DMS53 treated with DMSO at 0.1 percent for 48 hours (cell line): ENCODE measurements at regions not wholly inside any gene's neighbourhood (a gene's known extent, or its start where the extent isn't known, plus 50 kb on each side); places are given as distances from the start of the nearest gene placed in this dataset.

Experiments
- DNase-seq: peaks from one replicate; lab custom pipeline; 2025; ENCODE audit not compliant: unreplicated experiment; lab: John Stamatoyannopoulos, UW

DNA sequence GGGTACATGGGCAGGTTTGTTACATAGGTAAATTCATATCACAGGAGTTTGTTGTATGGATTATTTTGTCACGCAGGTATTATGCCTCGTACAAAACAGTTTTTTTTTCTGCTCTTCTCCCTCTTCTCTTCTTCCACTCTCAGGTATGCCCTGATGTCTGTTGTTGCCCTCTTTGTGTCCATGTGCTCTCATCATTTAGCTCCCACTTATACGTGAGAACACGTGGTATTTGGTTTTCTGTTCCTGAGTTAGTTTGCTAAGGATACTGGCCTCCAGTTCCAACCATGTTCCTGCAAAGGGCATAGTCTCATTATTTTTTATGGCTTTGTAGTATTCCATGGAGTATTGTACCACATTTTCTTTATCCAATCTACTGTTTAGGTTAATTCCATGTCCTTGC lies 65.7 kb downstream of the UNC5CL start:
- DNase-seq, result peak; percentile 47

DNA sequence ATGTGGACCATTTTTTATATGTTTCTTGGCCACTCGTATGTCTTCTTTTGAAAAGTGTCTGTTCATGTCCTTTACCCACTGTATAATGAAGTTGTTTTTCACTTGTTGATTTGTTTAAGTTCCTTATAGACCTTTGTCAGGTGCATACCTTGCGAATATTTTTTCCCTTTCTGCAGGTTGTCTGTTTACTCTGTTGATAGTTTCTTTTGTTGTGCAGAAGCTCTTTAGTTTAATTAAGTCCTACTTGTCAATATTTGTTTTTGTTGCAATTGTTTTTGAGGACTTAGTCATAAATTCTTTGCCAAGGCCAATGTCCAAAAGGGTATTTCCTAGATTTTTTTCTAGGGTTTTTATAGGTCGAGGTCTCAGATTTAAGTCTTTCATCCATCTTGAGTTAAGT lies 66.2 kb downstream of the UNC5CL start:
- peak; percentile 47 for DNase-seq

DNA sequence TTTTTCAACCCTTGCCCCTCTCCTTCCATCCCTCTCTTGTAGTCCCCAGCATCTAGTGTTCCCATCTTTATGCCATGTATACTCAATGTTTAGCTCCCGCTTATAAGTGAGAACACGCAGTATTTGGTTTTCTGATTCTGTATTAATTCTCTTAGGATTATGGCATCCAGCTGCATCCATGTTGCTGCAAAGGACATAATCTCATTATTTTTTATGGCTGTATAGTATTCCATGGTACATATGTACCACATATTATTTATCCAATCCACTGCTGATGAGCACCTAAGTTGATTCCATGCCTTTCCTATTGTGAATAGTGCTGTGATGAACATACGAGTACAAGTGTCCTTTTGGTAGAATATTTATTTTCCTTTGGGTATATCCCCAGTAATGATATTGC lies 66.8 kb downstream of the UNC5CL start:
- DNase-seq, result no peak

DNA sequence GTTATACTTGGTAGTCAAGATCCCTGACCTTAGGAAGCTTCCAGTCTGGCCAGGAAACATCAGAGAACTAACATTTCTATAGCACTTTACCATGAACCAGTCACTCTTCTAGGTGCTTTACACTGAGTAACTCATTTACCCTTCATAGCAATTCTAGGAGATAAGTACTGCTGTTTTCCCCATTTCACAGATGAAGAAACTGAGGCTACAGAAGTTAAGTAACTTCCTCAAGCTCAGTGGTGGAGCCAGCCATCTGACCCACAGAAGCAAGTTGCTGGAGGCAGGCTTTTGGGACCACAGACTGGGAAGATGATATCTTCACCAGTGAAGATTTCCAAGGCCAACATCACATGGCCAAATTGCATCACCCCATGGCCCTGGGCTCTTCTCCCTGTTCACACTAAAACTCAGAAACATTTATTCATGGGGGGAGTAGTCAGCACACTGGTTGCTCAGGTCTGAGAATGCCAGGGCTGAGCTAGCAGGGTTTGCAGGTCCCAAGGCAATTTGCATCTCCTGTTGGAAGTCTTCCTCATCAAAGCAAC lies 70.3 kb downstream of the UNC5CL start:
- DNase-seq, result no peak

DNA sequence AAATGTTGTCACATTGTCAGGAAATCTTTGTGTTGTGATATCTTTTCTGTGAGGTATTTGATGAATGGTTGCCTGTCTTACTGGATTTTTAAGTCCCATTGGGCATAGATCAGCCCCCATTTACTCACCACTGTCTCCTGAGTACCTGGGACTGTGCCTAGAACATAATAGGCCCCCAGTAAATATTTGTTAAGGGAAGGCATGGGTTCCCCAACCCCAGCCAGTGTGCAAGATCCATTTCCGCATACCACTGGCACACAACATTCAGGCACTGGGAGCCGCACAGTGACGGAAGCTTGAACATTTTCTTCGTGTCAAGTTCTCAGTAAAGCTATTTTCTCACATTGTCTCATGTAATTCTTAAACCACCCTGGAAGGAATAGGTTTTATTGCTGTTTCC lies 72.2 kb downstream of the UNC5CL start:
- DNase-seq, result no peak

DNA sequence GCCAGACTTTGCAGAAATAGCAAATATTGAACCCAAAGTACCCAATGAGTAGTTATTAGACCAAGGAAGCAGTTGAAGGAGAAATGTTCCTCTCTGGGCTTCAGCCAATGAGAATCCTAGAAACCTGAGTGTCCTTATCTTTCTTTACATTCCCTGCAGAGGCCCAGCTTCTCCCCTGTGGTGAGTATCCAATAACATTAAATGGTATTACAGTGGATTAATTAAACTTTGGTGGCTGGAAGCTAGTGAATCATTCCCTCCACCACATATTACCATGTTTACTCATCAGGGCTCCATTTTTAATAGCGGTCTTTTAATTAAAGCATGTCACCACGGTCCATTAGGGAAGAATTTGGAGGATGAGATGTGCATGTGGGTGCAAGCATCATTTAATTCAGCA lies 74.0 kb downstream of the UNC5CL start:
- DNase-seq, result no peak

DNA sequence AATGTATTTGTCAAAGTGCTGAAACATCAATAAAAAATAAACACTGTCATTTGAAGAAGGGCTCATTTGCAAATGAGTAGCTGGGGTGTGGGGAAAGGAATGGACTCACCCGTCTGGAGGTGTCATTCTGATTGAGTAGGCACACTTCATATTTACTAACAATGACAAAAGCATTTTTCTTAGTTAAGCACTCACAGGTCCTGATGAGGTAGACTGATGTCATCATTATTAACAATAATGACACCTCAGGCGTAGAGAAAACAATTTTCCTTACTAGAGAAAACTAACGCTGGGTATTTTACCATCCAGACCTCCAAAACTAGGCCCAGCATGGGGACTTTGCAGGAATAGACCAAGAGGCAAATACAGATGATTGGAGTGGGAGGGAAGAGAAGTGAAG lies 76.0 kb downstream of the UNC5CL start:
- no peak for DNase-seq

DNA sequence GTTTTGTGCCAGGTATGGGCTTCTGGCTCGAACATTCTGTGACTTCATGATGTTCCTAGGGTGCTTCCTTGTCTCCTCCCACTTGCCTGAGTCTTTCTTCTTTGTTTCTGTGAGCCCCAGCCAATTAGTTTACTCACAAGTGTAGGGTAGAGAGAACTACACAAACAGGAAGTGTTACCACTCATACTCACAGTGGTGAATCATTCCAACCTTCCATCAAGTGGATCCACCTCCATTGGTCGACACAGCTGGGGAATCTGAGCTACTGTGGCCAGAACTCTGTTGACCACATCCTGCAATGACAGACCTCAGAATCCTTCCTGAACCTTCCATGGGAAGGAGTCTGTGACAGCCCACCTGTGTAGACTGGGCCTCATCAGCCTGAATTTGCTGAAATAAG lies 76.8 kb downstream of the UNC5CL start:
- DNase-seq, result peak; percentile 90

DNA sequence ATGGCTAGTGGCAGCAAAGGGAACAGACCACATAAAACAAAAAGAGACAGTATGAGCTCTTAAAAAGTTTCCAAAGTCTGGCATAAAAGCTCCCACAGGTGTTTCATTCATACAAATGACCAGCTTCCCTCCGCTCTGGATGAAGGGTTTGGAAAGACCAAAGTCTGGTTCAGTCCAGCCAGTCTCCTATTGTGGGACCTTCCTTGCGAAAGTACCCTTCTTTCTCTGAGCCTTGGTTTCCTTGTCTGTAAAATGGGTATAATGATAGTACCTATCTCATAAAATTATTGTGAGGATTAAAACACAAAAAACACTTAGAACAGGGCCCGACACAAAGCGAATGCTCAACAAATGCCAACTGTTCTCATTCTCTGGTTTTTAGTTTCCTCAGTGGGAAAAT lies 77.2 kb downstream of the UNC5CL start:
- DNase-seq, result no peak

DNA sequence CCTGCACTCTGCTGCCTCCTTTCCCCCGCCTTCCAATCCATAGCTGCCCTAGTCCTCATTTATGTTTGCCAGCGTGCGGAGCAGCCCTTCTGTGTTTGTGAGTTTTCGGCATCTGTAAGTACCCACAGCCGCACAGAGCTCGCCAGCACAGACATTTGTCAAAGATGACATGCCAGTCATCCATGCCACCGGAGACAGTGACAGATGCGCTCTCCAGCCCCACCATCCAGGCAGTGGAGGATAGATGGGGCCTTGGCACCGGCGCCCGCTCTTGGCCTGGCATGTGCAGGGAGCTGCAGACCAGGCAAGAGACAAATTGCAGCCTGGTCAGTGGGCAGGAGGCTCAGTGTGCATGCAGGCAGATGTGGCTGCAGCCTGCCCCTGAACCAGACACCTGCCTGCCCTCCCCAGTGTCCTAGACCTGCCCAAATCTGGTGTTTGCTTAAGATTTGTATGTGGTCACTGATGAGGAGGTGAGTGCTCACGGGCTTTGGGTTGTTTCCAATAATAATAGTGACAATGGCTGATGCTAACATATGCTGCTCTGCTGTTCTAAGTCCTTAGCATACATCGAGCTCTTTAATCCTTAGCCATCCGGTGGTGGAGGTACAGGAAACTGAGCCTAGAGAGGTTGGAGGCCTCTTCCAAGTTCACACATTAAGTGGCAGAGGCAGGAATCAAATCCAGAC lies 78.1 kb downstream of the UNC5CL start:
- DNase-seq, result peak; percentile 15

DNA sequence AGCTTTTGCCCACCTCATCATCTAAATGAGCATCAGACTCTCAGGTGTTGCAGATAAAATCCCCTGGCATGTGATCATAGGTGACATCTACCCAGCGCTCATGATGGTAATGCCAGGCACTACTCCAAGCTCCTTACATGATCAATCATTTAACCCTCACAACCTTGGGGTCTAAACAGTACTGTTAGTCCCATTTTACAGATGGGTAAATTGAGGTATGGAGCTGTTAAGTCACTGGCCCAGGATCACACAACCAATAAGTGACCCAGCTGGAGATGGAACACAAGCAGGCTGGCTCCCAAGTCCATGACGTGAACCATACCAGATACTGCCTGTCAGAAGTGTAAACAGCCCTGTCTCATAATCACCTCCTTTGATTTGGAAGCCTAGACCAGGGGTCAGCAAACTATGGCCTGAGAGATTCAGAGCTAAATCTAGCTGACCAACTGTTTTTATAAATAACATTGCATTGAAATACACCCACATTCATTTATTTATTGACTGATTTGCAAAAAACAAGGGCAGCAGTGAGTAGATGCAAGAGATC lies 79.2 kb downstream of the UNC5CL start:
- no peak for DNase-seq

DNA sequence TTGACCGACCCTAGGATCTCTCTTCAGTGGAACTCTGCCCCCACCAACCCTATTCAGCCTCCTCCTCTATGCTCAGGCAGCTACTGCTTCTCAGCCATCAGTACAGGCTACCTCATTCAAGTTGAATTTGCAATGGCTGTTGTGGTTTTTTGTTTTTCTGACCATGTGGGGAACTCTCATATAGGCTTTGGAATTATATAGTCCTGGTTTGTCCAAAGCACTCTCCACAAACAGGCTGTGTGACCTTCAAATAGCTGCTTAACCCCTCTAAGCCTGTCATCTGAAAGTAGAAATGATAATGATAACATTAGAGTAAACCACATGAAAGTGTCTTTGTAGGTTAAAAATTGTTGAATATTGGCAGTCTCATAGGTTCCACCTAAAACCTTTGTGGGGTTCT lies 80.3 kb downstream of the UNC5CL start:
- DNase-seq, result no peak

DNA sequence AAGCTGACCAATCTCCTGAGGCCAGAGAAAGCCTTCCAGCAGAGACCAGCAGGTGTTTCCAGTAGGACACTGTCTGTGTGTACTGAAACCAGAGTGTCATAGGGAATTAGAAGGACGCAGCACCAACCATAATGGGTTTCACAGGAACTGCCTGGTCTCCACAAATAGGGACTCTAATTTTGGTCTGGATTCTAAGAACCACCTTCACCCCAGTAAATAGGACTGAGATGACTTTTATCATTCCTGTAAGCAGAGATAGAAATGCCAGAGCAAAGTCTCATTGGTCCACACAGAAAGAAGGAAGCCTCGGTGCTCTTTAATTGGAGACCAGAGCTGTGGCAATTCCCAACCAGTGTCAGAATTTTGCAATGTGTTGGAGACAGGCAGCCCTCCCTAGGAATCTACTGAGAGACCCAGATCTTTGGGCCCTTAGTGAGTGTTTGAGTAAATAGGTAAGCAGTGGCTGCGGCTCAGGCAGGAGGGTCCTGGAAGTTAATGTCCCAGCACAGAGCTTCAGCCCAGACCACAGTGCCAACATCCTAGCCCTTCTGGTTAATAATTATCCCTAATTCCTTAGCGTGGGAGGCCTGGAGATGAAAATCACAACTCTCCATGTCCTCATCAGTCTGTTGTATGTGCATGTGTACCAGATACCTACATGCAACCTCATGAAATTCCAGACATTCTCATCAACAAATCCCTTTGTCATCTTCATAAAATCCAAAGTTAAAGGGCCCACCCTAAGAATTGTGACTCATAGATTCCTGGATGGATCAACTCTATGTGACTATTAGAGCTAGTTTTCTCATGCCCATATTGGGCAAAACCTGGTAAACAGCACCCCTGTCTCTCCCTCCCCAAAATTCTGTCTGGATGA lies 81.2 kb downstream of the UNC5CL start:
- DNase-seq, result peak; percentile 63

DNA sequence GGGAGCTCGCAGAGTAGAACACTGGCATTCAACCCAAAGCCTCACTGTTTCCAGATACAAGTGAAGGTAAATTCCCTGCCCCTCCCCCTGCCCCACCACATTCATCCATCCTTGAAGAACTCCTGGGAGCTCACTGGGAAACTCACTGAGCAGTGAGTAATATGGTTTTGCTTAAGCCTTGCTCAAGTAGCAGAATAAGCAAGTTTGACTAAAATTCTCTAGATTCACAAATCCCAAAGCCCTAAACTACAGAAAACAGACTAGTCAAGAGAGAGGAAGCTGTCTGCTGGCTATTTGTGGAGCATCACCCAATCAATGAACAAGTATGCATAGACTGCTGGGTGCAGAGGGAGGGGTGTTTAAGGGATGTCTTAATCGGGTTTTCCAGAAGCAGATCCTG lies 82.1 kb downstream of the UNC5CL start:
- DNase-seq, result no peak

DNA sequence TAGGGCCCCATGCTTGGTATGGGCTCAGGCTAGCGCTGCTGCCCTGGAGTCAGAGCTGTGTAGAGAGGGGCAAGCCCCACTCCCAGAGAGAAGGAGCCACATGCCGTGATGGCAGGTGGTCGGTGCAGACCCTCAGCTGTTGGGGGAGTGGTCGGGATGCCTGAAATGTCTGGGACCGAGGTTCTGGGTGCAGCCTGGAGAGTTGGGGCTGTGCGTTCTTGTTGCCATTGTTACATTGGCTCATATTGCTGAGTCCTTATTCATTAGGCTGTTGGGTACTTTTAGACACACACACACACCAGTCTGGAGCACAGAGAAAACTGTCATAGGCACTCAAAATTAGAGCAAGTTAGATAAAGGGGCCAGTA lies 83.9 kb downstream of the UNC5CL start:
- DNase-seq, result no peak

DNA sequence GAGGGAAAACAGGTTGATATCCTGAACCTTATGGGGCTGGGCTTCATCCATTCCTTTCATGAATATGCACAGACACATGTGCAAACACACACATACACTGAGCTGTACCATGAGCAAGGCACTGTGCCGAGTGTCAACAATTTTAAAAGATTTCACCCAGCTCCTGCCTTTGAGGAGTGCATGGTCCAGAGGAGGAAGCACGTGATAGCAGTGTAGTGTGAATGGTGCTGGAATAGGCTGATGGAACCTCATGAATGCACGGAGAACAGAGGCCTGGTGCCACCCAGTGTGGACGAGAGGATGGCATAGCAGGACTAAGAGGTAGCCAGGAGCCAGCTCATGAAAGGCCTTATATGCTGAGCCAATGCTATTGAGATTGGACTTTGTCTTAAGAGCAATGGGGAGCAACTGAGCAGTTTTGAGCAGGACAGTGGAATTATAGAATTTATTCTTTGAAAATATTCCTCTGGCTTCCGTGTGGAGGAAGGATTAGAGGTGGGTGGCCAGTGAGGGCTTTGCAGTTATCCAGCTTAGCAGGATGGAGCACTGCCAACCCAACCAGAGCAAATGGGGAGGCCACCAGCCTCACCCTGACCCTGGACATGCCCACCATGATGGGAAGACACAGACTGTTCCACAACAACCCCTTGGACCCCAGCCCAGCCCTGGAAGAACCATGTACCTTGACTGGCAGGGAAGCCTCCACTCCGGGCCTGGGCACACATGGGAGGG lies 84.4 kb downstream of the UNC5CL start:
- no peak for DNase-seq

DNA sequence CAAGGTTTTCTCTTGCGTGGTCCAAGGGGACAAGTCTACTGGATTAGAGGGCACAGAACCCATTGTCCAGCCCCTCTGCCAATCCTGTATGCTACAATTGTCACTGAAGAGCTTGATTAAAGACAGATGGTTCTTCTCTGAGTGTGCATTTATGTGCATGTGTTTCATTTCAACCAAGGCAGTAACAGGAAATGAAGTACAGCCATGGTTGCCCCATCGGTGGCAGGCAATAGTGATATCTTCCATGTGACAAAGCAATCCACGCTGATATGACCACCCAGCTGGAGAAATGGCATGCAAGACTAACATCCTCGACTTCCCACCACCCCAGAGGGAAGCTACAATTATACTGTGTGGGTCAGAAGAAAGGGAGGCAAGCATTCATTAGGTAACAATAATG lies 85.5 kb downstream of the UNC5CL start:
- DNase-seq, result no peak

DNA sequence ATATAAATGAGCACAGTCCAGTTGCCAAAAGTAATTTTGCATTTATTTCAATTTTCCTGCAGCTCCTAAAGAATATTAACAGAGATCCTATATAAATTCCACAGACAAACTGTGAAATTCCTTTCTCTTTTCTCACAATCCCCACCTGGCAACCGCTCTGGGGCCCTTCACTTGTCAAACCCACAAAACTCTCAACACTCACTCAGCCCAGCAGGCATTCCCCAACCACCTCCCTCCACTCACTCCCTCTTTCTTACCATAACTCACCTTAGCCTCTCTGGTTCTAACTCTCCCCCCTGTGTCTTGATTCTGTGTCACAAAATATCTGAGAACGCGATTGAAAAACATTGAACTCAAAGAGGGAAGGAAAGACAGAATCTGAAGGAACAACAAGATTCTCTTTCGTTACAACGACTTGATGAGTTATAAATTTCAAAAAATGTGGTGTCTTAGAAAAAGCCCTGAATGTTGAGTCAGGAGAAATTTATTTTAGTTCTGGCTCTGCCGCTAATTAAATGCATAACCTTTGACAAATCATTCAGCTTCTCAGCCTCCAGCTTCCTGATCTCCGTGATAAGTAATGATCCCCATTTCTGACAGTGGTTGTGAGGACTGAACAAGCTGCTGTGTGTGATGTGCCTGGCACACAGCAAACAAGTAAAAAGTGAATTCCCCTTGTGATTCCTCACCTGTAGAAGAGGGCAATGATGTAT lies 87.9 kb downstream of the UNC5CL start:
- DNase-seq, result no peak

DNA sequence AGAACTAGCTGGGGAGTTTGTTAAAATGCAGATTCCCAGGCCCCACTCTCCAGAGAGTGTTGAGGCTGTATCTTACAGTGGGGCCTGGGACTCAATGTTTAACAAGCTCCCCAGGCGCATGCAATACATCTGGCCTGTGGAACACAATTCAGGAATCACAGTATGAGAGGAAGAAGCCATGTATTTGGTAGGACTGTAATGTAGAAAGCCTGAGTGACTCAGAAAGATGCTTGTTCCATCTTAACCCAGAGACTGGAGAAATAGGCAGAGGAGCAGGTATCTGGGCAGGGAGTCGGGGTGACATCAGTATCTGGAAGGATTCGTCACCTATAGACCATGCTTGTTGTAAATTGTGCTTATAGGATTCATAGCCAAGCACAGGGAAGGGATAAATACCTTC lies 90.5 kb downstream of the UNC5CL start:
- no peak for DNase-seq

DNA sequence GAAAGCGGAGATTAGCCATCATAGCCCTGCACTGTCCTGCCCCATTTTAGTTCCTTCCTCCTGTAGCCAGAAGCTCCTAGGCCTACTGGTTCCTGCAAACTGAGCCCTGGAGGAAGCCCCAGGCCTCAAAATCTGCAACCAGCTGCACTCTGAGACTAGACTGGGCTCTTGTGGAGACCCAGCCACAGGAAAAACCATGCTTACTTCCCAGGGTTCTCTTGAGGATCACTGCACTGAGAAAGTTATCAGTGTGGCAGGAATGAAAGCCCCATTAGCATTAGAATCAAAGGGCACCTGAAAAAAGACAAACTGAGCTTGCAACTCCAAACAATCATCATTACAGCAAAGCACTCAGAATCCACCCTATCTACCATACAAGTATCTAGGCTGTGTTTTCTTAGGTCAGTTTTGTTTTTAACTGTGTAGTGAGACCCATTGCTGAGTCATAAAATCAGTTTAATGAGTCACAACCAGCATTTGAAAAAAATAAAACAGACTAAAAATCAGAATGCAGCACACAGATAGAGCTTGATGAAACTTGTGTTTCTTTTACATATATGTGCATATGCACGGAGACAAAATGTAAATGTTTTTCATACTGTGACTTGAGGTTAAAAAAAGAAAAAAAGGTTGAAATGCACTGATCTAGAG lies 91.0 kb downstream of the UNC5CL start:
- DNase-seq, result no peak
